HG02763 (cell line): ENCODE measurements at regions not wholly inside any gene's neighbourhood (a gene's known extent, or its start where the extent isn't known, plus 50 kb on each side); places are given as distances from the start of the nearest gene placed in this dataset.

Source experiments
- ATAC-seq: cut with Tn5 transposase; IDR thresholded peaks from one replicate; pipeline ENCODE4 v1.9.1; 2021; ENCODE audit warnings: mild to moderate bottlenecking, moderate library complexity; ENCODE audit not compliant: unreplicated experiment

- ATAC-seq = no peak
Observed at GRCh38 chr15:85976102-85976501, 103.6 kb upstream of the AGBL1 start.

- no peak for ATAC-seq
Observed at GRCh38 chr15:85976986-85977385, 102.7 kb upstream of the AGBL1 start.

GRCh38 chr15:85977586-85977985 is 102.1 kb upstream of the AGBL1 start:
- ATAC-seq = no peak

- no peak for ATAC-seq
Observed at GRCh38 chr15:85979929-85980328, 99.7 kb upstream of the AGBL1 start.

GRCh38 chr15:85980946-85981345 is 98.7 kb upstream of the AGBL1 start:
- no peak for ATAC-seq

GRCh38 chr15:85984241-85984640 is 95.4 kb upstream of the AGBL1 start:
- no peak for ATAC-seq

- no peak for ATAC-seq
Observed at GRCh38 chr15:85986116-85986515, 93.6 kb upstream of the AGBL1 start.

- no peak for ATAC-seq
Observed at GRCh38 chr15:85986741-85987140, 92.9 kb upstream of the AGBL1 start.

GRCh38 chr15:85988741-85989140 is 90.9 kb upstream of the AGBL1 start:
- no peak for ATAC-seq

- no peak for ATAC-seq
Observed at GRCh38 chr15:85992224-85992623, 87.4 kb upstream of the AGBL1 start.

- no peak for ATAC-seq
Observed at GRCh38 chr15:85993116-85993515, 86.6 kb upstream of the AGBL1 start.

GRCh38 chr15:85997618-85998017 is 82.1 kb upstream of the AGBL1 start:
- ATAC-seq = no peak

- ATAC-seq = no peak
Observed at GRCh38 chr15:85999658-86000057, 80.0 kb upstream of the AGBL1 start.

- no peak for ATAC-seq
Observed at GRCh38 chr15:86001200-86001599, 78.5 kb upstream of the AGBL1 start.

- ATAC-seq = no peak
Observed at GRCh38 chr15:86002444-86002843, 77.2 kb upstream of the AGBL1 start.

- ATAC-seq = no peak
Observed at GRCh38 chr15:86004061-86004460, 75.6 kb upstream of the AGBL1 start.

GRCh38 chr15:86006546-86006945 is 73.1 kb upstream of the AGBL1 start:
- no peak for ATAC-seq

GRCh38 chr15:86009727-86010126 is 69.9 kb upstream of the AGBL1 start:
- ATAC-seq = no peak

GRCh38 chr15:86010398-86010797 is 69.3 kb upstream of the AGBL1 start:
- no peak for ATAC-seq

GRCh38 chr15:86010891-86011290 is 68.8 kb upstream of the AGBL1 start:
- ATAC-seq = no peak

- no peak for ATAC-seq
Observed at GRCh38 chr15:86014016-86014415, 65.7 kb upstream of the AGBL1 start.

- no peak for ATAC-seq
Observed at GRCh38 chr15:86016750-86017149, 62.9 kb upstream of the AGBL1 start.

GRCh38 chr15:86018679-86019078 is 61.0 kb upstream of the AGBL1 start:
- no peak for ATAC-seq
